ENCODE measurements at regions not wholly inside any gene's neighbourhood (a gene's known extent, or its start where the extent isn't known, plus 50 kb on each side); places are given as distances from the start of the nearest gene placed in this dataset.

DNA sequence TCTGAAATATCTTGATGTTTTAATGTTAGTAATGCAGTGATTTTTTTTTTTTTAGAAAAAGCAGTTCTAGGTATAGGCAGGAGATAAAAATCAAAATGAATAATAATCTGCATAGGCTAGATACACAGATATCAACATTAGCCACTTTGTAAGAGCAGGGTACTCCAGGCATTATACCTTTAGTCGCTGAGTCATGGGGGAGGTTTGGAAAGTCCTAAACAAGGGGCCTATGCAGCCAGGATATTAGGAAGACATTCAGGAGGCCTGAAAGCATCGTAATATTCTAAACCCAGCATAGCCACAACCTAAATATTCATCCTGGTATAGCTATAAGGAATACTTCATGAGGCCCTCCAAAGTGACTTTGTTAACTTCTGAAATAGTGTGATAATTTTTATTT is 258.1 kb upstream of the NECTIN3 start:
- no peak overlapping the region for H3K27ac ChIP-seq (ENCODE audit: low read depth, low read length, poor library complexity, severe bottlenecking)
- intact Hi-C loops (cut with micrococcal nuclease; ENCODE audit: unreplicated experiment) = no loop called here
- H3K36me3 ChIP-seq (ENCODE audit: insufficient read depth, low read length) = no peaks in the 10 kb centered on the region
- H4K20me1 ChIP-seq (ENCODE audit: insufficient read depth, low read length) = no peaks in the 10 kb centered on the region
- no peaks in the 10 kb centered on the region for H3K79me2 ChIP-seq (ENCODE audit: insufficient read depth, low read depth, low read length)
- BruUV-seq (replicated peaks) = no TSS peak
- H3K9me2 ChIP-seq (ENCODE audit: insufficient read depth, low read length) = no peaks in the 10 kb centered on the region
- H3K4me3 ChIP-seq (ENCODE audit: low read depth, low read length, poor library complexity, severe bottlenecking) = no peak overlapping the region
- TF ChIP-seq CTCF (conservative IDR thresholded peaks at IDR 0.05; ENCODE audit: low read length) (no peak), EZH2phosphoT487 (IDR thresholded peaks at IDR 0.05; ENCODE audit: borderline replicate concordance, low read depth, low read length) (no peak)
- H3K4me2 ChIP-seq (ENCODE audit: low read length) = no peak overlapping the region
- CTCF ChIA-PET (ENCODE audit: unreplicated experiment) = no interaction called here
- DNase-seq (ENCODE audit: low spot score) = no peak
- POLR2A ChIA-PET = no interaction called here
- H3K9me3 ChIP-seq (ENCODE audit: low read length) = no peaks in the 10 kb centered on the region
- no peaks in the 10 kb centered on the region for H3K4me1 ChIP-seq (ENCODE audit: insufficient read depth, low read length, poor library complexity, severe bottlenecking)
- no peak overlapping the region for H2AFZ ChIP-seq (ENCODE audit: low read length)

DNA sequence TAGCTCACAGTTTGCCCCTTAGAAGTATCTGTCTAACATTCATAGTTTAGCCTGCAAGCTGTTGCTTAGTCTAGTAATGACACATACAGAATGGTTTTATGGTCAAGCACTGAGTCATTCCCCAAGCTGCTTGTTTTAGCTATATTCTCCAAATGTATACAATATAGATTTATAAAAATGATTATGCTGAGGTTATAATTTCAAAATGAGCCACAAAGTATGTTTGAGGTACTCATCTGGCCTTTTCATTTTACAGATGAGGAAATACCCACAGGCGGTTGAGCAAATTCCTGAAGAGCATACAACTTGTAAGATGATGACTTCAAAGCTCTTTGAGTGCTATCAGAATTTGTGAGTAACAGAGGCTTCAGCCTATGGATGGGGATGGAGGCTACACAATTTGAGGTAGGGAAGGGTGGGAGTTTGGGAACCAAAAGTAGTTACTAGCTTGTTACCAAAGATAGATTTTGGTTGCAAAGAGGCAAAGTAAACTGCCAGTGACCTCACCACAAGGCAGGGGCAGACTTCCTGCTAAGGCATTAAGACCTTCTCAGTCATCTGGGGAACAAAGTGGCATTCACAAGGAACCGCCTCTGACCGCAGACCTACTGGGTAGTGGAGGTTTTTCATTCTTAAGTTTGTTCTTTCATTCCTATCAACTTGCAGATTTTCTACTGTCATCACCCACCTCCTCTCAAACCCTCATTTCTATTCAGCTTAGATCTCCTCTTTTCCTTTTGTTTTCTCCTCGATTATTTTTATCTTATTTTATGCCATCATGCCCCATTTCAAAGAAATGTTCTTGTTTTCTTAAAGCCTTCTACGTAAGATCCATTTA is 257.2 kb upstream of the NECTIN3 start:
- Histone ChIP-seq H3K27ac (ENCODE audit: low read depth, low read length, poor library complexity, severe bottlenecking) (no peak overlapping the region), H3K4me2 (ENCODE audit: low read length) (no peak overlapping the region), H4K20me1 (ENCODE audit: insufficient read depth, low read length) (no peaks in the 10 kb centered on the region), H2AFZ (ENCODE audit: low read length) (no peak overlapping the region), H3K79me2 (ENCODE audit: insufficient read depth, low read depth, low read length) (no peaks in the 10 kb centered on the region), H3K4me3 (ENCODE audit: low read depth, low read length, poor library complexity, severe bottlenecking) (no peak overlapping the region), H3K9me2 (ENCODE audit: insufficient read depth, low read length) (no peaks in the 10 kb centered on the region), H3K4me1 (ENCODE audit: insufficient read depth, low read length, poor library complexity, severe bottlenecking) (no peaks in the 10 kb centered on the region), H3K36me3 (ENCODE audit: insufficient read depth, low read length) (no peaks in the 10 kb centered on the region), H3K9me3 (ENCODE audit: low read length) (no peaks in the 10 kb centered on the region)
- TF ChIP-seq EZH2phosphoT487 (IDR thresholded peaks at IDR 0.05; ENCODE audit: borderline replicate concordance, low read depth, low read length) = no peak
- no peak for TF ChIP-seq CTCF (conservative IDR thresholded peaks at IDR 0.05; ENCODE audit: low read length)
- ChIA-PET CTCF (ENCODE audit: unreplicated experiment) (no interaction called here), POLR2A (interaction anchor here (1.2 kb wide), 1 partner anchor 17 kb away, joined by 3 read pairs; no protein-coding TSS in a partner anchor)
- BruUV-seq (replicated peaks) = no TSS peak
- intact Hi-C loops (cut with micrococcal nuclease; ENCODE audit: unreplicated experiment) = no loop called here
- DNase-seq (ENCODE audit: low spot score) = no peak

DNA sequence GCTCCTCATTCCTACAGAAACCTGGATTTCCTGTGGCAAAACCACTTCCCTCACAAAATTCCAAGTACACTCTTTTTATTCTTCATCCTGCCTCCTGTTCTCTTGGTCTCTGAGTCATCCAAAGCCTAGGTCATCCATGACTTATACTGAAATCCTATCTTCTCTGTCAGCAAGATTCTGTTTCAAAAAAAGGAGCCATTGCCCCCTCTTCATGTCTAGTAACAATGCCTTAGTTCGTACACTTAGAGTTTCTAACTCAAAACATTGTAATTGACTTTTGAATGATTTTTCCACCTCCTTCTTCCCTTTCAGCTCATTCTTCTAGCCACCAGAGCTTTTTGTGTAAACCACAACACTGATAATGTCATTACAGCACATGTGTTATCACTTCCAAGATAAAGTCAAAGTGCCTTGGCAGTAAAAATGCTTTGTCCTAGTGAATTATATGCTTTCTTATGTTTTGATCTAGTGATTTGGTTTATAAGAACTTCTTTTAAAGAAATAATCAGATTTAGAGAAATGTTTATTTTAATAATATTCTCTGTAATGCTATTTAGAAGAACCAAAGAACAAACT is 256.5 kb upstream of the NECTIN3 start:
- no peak overlapping the region for H3K27ac ChIP-seq (ENCODE audit: low read depth, low read length, poor library complexity, severe bottlenecking)
- BruUV-seq (replicated peaks) = no TSS peak
- no peaks in the 10 kb centered on the region for H3K9me3 ChIP-seq (ENCODE audit: low read length)
- ChIA-PET CTCF (ENCODE audit: unreplicated experiment) (no interaction called here), POLR2A (interaction anchor here (1.2 kb wide), 1 partner anchor 17 kb away, joined by 3 read pairs; no protein-coding TSS in a partner anchor)
- H3K36me3 ChIP-seq (ENCODE audit: insufficient read depth, low read length) = no peaks in the 10 kb centered on the region
- no peaks in the 10 kb centered on the region for H3K9me2 ChIP-seq (ENCODE audit: insufficient read depth, low read length)
- no peaks in the 10 kb centered on the region for H3K4me1 ChIP-seq (ENCODE audit: insufficient read depth, low read length, poor library complexity, severe bottlenecking)
- TF ChIP-seq CTCF (conservative IDR thresholded peaks at IDR 0.05; ENCODE audit: low read length) (no peak), EZH2phosphoT487 (IDR thresholded peaks at IDR 0.05; ENCODE audit: borderline replicate concordance, low read depth, low read length) (no peak)
- no peak overlapping the region for H3K4me3 ChIP-seq (ENCODE audit: low read depth, low read length, poor library complexity, severe bottlenecking)
- intact Hi-C loops (cut with micrococcal nuclease; ENCODE audit: unreplicated experiment) = no loop called here
- H3K4me2 ChIP-seq (ENCODE audit: low read length) = no peak overlapping the region
- no peak overlapping the region for H2AFZ ChIP-seq (ENCODE audit: low read length)
- H3K79me2 ChIP-seq (ENCODE audit: insufficient read depth, low read depth, low read length) = no peaks in the 10 kb centered on the region
- H4K20me1 ChIP-seq (ENCODE audit: insufficient read depth, low read length) = no peaks in the 10 kb centered on the region
- DNase-seq (ENCODE audit: low spot score) = no peak
